ENCODE measurements at regions not wholly inside any gene's neighbourhood (a gene's known extent, or its start where the extent isn't known, plus 50 kb on each side); places are given as distances from the start of the nearest gene placed in this dataset.

DNA sequence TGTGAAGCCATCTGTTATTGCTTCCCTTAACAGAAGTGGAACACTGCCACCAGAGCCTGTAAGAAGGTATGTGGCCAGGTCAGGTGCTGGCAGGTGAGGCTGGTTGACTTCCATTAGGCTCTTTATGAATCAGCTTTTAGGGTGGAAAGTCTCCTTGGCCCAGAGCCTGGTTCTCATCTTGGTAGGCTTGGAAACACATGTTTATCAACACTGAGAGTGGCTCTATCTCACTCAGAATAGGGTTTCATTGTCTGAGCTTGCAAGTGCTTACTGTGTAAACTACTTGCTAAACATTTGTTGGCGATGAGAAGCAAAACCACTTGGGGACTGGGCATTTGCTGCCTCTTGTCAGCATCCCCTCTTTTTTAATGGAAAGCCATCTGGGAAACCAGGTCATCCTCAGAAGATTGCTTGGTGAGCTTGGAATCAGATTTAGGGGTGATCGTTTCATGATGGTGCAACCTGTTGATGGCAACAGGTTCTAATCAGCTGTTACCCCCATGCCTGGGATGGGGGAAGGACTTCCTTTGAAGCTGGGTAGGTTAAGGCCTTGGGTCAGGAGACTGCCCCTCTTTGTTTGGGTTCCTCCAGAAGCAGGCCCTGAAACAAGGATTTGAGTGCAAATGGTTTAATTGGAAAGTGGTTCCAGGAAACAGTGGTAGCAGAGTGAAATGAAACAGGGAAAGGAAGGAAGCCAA lies 75.0 kb upstream of the AMPD3 start:
- DNase-seq = no peak
- Histone ChIP-seq H3K27me3 (no peaks in the 10 kb centered on the region), H3K4me3 (no peak overlapping the region), H3K4me1 (no peaks in the 10 kb centered on the region), H3K9me3 (no peaks in the 10 kb centered on the region), H3K27ac (peak overlapping the region in 2 of 4 donors; percentile 3 to 22), H3K36me3 (no peaks in the 10 kb centered on the region)
- TF ChIP-seq, protein P1, sequence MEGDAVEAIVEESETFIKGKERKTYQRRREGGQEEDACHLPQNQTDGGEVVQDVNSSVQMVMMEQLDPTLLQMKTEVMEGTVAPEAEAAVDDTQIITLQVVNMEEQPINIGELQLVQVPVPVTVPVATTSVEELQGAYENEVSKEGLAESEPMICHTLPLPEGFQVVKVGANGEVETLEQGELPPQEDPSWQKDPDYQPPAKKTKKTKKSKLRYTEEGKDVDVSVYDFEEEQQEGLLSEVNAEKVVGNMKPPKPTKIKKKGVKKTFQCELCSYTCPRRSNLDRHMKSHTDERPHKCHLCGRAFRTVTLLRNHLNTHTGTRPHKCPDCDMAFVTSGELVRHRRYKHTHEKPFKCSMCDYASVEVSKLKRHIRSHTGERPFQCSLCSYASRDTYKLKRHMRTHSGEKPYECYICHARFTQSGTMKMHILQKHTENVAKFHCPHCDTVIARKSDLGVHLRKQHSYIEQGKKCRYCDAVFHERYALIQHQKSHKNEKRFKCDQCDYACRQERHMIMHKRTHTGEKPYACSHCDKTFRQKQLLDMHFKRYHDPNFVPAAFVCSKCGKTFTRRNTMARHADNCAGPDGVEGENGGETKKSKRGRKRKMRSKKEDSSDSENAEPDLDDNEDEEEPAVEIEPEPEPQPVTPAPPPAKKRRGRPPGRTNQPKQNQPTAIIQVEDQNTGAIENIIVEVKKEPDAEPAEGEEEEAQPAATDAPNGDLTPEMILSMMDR (IDR thresholded peaks at IDR 0.05) = no peak
- TF ChIP-seq POLR2A (IDR thresholded peaks at IDR 0.05) = no peak

DNA sequence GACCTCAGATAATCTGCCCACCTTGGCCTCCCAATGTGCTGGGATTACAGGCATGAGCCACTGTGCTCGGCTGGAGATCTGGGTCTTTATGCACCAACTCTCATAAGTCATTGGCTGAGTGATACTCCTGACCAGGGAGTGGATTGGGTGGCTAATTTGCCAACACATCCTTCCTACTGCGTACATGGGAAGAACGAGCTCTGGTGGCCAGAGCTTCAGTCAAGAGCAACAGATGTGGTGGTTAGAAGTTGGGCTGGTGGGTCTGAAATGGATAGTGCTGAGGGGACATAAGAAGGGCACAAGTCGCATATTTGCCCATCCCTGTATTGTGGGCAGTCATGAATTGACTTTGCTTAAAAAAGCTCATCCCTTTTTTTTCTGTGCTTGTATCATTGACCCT lies 74.1 kb upstream of the AMPD3 start:
- no peak overlapping the region for H3K4me3 ChIP-seq
- no peaks in the 10 kb centered on the region for H3K27me3 ChIP-seq
- no peak overlapping the region for H3K27ac ChIP-seq
- no peaks in the 10 kb centered on the region for H3K36me3 ChIP-seq
- DNase-seq = no peak
- TF ChIP-seq POLR2A (IDR thresholded peaks at IDR 0.05) = no peak
- TF ChIP-seq, protein P1 (IDR thresholded peaks at IDR 0.05) = no peak
- no peaks in the 10 kb centered on the region for H3K4me1 ChIP-seq
- no peaks in the 10 kb centered on the region for H3K9me3 ChIP-seq

DNA sequence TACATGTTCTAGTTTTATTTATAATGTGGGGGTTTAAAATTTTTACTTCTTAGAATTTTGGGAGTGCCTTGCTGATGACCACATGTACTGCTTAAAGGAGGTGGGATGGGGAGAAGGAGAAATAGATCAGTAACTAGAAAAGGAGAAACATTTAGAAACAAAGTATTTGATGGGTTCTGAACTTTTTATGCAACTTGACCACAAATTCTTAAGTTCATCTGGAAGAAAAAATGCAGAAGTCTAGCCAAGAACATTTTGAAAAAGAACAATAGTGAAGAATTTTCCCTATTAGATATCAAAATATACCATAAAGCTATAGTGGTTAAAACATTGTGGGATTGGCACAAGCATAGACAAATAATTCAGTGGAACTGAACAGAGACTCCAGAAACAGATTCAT lies 73.3 kb upstream of the AMPD3 start:
- Histone ChIP-seq H3K4me1 (no peaks in the 10 kb centered on the region), H3K27ac (no peak overlapping the region), H3K27me3 (no peaks in the 10 kb centered on the region), H3K4me3 (no peak overlapping the region), H3K9me3 (no peaks in the 10 kb centered on the region), H3K36me3 (no peaks in the 10 kb centered on the region)
- TF ChIP-seq, protein P1 (IDR thresholded peaks at IDR 0.05) = no peak
- no peak for TF ChIP-seq POLR2A (IDR thresholded peaks at IDR 0.05)
- DNase-seq = no peak

DNA sequence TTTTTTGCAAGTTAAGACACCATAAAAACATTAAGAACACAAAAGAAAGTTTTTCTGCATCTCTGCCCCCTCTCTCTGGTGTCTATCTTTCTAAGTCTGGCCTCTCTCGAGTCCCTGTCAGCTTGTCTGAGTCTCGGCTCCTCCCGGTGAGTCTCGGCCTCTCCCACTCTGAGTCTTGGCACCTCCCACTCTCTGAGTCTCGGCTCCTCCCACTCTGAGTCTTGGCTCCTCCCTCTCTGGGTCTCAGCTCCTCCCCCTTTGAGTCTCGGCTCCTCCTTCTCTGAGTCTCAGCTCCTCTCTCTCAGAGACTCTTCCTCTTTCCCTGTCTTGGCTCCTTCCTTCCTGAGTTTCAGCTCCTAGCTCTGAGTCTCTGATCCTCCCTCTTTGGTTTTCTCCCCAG lies 72.5 kb upstream of the AMPD3 start:
- H3K9me3 ChIP-seq = no peaks in the 10 kb centered on the region
- TF ChIP-seq POLR2A (IDR thresholded peaks at IDR 0.05) = no peak
- TF ChIP-seq, protein P1 (IDR thresholded peaks at IDR 0.05) = no peak
- no peaks in the 10 kb centered on the region for H3K27me3 ChIP-seq
- H3K27ac ChIP-seq = no peak overlapping the region
- H3K36me3 ChIP-seq = no peaks in the 10 kb centered on the region
- no peak for DNase-seq
- H3K4me1 ChIP-seq = peaks cover 0 to 2% (median 0%) of the 10 kb centered on the region in 4 donors
- no peak overlapping the region for H3K4me3 ChIP-seq

- TF ChIP-seq, protein P1 (IDR thresholded peaks at IDR 0.05) = no peak
- TF ChIP-seq POLR2A (IDR thresholded peaks at IDR 0.05) = no peak
- Histone ChIP-seq H3K27me3 (no peaks in the 10 kb centered on the region), H3K27ac (peak overlapping the region in 1 of 4 donors; percentile 73), H3K36me3 (no peaks in the 10 kb centered on the region), H3K4me1 (peaks cover 0 to 11% (median 0%) of the 10 kb centered on the region in 4 donors), H3K4me3 (no peak overlapping the region), H3K9me3 (no peaks in the 10 kb centered on the region)
- peak in 1 of 3 donors; percentile 73 for DNase-seq
Measured at GRCh38 chr11:10385696-10386095, 69.4 kb upstream of the AMPD3 start.
